Smooth muscle cell of the brain vasculature (primary cell): ENCODE measurements at regions not wholly inside any gene's neighbourhood (a gene's known extent, or its start where the extent isn't known, plus 50 kb on each side); places are given as distances from the start of the nearest gene placed in this dataset.

ENCODE experiments used
- DNase-seq: peaks from one replicate; pipeline ENCODE4 v3.0.0-alpha.2; 2012; ENCODE audit warnings: low read depth, low spot score

DNA sequence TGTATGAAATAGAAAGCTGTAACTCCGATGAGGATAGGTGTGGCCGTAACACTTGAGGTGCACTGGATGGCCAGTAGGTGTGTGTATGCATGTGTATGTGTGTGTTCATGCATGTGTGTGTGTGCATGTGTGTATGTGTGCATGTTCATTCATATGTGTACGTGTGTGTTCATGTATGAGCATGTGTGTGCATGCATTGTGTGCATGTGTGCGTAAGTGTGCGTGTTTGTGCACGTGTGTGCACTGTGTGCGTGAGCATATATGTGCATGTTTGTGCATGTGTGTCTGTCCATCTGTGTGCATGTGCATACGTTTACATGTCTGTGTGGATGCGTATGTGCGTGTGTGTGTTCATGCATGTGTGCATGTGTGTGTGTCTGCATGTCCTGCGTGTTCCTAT is 145.5 kb downstream of the C16orf95 start:
- DNase-seq: no peak

DNA sequence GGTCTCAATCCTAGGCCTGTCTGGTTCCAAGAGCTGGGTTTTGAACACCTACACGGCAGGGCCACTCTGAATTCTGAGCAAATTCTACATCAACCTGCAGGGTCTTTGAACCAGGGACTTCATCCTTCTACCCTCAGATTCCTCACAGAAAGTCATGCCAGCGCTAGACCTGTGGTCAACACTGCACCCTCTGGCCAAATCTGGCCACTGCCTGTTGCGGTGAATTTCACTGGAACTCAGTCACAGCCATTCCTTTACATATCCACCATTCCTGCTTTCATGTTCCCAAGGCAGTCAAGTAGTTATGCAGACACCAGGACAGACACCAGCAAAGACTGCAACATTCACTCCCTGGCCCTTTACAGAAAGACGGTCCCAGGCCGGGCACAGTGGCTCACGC is 144.6 kb downstream of the C16orf95 start:
- no peak for DNase-seq

DNA sequence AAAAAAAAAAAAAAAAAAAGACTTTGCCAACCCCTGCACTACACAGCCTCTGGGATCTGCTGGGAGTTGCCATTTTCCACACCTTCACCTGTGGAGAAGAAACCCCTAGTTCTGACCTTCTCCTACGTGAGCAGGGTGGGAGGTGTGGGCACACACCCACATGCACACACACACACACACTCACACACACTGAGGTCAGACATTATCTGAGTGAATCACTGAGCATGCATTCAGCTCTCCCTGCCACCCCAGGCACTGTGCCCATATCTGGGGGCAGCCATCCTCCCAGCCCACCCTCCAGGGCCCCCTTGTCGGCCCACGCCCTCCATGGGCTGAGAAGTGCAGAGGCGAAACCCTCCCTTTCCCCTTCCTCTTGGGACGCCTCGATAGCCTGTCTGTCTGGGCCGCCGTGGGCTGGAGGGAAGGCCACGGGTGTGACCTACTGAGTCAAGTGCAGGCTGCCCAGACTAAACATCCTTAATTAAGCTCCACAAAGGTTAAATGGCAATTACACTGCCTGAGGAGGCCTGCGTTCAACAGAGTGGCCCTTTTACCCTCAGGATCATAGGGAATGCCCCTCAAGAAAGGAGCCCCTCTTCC is 143.8 kb downstream of the C16orf95 start:
- DNase-seq: no peak

DNA sequence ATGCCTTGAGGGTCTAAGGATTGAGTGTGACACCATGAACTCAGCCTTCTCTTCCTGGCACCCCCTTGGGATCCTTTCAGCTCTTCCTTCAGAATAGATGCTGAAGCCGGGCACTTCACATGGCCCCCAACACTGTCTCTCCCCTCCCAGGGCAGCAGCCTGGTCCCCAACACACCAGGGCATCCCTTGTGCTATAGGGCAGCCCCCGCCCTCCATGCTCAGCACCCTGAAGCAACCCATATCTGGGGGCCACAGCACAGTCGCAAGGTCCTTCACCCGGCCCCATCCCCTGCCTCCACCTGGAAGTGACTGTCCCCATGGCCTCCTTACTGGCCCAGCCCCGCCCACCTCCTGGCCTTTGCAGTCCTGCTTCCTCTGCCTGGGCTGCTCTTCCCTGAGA is 143.1 kb downstream of the C16orf95 start:
- DNase-seq: no peak

DNA sequence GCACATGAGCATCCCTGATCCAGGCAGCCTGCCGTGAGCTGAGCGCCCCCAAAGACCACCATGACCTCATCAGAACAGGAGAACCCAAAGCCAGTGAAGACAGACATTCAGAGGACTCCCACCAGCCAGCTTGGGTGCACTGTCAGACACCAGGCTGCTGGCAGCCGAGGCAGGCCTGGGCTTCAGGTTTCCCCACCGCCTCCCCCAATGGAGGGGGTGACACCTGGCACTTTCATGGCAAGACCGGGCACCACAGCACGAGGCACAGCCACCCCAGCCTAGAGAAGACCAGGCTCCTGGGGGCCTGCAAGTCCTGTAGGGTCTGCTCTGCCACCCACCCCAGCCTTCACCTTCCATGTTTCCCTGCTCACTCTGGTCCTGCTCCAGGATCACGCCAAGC is 140.5 kb downstream of the C16orf95 start:
- DNase-seq: no peak

DNA sequence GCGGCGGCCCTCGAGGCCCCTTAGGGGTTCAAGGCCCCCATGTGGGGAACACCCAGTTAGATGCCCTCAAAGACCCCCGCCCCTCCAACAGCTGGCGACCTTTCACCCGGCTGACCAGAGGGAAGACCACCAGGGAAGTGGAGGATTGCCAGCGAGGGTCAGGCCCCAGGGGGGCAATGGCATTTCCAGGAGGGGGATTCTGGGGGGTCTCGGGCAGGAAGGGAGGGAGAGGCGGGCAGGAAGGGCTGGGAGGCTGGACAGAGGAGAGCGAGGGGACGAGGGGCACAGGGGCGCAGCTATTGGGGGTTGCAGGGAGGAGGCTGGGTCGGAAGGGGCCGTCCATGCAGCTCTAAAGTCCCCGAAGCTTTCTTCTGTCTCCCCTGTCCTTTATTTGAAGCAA is 139.5 kb downstream of the C16orf95 start:
- no peak for DNase-seq

DNA sequence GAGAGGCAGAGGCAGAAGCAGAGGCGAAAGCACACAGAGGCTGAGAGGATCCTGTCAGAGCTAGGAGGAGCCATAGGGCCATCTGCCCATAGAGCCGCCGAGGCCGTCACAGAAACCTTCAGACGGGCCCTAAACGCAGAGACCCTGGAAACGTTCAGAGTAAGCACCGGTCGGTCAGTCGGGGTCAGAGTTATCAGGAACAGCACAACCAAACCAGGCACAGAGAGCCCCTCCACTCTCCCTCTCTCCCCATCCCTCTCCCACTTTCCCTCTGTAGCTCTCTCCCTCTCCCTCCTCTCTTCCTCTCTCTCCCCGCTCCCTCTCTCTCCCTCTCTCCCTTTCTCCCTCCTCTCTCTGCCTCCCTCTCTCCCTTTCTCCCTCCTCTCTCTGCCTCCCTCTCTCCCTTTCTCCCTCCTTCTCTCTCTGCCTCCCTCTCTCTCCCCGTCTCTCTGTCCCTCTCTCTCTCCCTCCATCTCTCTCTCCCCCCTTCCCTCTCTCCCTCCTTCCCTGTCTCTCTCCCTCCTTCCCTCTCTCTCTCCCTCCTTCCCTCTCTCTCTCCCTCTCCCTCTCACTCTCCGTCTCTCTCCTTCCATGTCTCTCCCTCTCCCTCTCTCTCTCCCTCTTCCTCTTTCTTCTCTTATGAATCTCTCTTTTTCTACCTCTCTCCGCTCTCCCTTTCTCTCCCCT is 138.9 kb downstream of the C16orf95 start:
- DNase-seq: no peak

DNA sequence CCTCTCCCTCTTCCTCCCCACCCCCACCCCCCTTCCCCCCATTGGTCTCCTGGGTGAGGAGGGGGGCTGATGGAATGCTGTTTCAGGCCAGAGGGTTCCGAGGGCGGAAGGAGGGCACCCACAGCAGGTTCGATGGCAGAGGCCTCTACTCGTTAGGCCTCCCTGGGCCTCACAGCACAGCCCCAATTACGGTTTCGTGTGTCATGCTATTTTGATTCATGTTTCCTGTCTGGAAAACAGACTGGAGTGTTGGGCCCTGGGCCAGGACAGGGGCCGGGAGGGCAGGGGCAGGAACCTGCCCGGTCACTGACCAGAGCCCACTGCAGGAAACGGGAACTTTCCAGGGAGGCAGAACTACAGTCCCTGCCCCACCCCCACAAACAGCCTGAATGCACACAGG is 138.2 kb downstream of the C16orf95 start:
- DNase-seq: no peak

DNA sequence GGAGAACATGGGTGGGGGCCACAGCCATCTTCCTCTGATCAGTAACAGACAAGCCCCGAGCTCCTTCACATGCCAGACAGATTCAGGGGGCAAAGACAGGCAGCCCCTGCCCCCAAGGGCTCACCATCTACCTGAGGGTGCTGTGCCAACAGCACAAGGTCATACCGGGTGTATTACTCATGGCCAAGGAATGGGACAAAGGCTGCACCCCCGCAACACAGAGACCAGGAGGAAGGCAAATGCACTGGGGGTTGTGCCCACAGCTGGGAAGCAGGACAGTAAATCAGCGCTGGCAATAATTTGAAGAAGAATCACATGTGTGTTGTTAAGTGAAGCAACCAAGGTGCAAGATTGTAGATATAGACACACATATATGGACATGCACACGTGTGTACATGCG is 137.1 kb downstream of the C16orf95 start:
- no peak for DNase-seq

DNA sequence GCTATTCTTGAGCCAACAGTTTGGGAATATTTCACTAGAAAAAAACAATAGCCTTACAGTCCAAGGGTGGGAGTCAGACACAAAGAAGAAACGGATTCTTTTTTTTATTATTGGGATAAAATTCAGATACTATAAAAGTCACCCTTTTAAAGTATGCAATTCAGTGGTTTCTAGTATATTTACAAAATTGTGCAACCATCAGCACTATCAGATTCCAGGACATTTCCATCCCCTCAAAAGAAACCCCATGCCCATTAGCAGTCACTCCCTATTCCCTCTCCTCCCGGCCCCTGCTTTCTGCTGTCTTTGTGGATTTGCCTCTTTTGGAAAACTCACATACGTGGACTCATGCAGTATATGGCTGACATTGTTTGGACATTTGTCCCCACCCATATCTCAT is 134.4 kb downstream of the C16orf95 start:
- no peak for DNase-seq

DNA sequence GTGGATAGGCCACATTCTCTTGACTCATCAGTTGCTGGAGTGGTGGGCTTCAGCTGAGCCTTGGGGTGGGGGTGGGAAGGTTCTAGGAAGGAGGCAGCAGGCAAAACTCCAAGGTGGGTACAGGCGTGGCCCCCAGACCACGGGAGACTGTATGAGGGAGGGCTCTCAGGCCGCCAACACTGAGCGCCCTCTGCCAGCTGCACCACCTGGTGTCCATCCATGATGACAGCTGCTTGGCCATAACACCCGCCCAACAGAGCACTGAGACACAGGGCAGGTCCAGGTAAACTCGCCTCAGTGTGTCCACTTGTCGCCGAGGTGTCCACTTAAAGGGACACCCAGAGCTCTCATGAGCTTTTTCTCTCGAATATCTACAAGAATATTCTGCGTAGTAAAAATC is 133.5 kb downstream of the C16orf95 start:
- no peak for DNase-seq

DNA sequence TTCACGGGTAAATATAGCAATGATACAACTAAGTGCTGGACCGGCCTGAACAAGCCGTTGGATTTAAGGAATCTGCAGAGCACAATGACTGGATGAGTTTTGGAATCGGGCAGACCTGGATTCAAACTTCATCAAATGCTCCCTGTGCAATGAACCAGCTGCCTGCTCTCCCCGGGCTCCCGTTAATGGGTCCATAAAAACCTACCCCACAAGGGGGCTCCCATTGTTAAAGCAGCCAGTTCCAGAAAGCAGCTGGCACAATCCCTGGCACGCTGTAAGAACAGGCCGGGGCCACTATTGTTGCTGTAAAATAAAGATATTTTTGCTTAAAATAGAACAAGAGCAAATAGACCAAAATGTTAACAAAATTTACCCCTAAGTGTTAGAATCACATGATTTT is 131.9 kb downstream of the C16orf95 start:
- no peak for DNase-seq

DNA sequence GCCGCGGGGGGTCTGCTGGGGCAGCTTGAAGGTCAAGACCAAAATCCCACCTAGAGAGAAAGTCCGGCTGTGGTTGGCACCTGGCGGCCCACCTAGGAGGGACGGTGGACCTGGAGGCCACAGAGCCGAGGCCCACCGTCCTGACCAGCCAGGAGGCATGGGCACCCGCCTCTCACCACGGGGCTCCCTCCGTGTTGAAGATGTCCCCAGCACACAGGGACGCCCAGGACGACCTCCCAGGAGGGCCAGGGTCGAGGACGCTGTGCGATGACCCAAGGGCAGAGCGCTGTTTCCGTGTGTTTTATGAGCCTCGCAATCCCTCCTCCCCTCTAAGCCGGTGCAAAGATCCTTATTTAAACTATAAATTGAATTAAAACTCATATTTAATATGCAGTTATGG is 131.2 kb downstream of the C16orf95 start:
- no peak for DNase-seq

DNA sequence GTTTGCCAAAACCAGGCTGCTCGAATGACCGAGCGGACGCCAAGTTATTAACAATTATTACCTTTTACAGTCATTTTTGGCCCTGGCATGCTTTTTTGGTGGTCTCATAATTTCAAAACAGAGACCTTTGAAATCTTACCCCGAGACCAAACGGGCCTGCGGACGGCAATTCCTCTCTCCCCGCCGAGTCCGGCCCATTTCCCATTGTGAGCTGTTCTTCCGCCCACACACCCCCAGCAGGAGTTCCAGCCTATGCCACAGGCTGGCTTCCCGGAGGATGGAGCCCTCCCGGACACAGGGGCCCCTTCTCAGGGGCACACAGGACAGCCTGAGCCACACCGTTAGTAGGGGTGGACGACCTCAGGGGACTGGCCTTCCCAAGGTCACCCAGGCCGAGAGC is 130.7 kb downstream of the C16orf95 start:
- no peak for DNase-seq

DNA sequence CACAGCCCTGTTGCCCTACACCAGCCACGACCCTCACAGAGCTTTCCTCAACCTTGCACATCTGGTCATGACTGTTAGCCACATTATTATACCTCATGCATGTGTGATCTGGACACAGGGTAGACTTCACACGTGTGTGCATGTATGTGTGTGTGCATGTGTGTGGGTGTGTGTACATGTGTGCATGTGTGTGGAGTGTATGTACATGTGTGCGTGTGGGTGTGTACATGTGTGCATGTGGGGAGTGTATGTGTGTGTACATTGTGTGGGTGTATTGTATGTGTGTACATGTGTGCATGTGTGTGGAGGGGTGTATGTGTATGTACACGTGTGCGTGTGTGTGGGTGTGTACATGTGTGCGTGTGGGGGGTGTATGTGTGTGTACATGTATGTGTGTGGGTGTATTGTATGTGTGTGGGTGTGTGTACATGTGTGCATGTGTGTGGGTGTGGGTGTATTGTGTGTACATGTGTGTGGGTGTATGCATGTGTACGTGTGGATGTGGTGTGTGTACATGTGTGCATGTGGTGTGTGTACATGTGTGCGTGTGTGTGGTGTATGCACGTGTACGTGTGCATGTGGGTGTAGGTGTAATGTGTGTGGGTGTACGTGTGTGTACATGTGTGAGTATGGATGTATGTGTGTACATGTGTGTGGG is 130.2 kb downstream of the C16orf95 start:
- DNase-seq: no peak

DNA sequence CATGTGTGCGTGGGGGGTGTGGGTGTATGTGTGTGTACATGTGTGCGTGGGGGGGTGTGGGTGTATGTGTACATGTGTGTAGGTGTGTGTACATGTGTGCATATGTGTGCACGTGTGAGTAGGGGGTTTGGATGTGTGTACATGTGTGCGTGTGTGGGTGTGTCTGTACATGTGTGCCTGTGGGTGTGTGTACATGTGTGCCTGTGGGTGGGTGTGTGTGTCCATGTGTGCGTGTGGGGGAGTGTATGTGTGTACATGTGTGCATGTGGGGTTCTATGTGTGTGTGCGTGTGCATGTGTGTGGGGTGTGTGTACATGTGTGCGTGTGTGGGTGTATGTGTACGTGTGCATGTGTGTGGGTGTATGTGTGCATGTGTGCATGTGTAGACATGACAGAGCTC is 129.1 kb downstream of the C16orf95 start:
- no peak for DNase-seq

DNA sequence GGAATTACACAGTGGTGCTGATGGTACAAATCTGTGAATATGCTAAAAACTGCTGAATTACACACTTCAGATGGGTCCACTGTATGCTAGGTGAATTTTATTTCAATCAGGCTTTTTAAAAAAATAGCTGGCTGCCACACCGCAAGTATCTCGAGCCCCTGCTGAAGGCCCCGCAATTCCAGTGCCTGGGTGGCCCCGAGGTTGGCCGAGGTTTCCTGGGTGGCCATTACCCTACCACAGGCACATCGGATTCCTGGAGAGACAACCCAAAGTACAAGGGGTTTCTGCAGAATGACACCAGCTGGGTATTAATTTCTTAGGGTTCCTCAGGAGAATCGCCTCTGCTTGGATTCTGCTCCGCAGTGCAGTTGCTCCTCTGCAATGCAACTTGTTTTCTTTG is 127.8 kb downstream of the C16orf95 start:
- no peak for DNase-seq

DNA sequence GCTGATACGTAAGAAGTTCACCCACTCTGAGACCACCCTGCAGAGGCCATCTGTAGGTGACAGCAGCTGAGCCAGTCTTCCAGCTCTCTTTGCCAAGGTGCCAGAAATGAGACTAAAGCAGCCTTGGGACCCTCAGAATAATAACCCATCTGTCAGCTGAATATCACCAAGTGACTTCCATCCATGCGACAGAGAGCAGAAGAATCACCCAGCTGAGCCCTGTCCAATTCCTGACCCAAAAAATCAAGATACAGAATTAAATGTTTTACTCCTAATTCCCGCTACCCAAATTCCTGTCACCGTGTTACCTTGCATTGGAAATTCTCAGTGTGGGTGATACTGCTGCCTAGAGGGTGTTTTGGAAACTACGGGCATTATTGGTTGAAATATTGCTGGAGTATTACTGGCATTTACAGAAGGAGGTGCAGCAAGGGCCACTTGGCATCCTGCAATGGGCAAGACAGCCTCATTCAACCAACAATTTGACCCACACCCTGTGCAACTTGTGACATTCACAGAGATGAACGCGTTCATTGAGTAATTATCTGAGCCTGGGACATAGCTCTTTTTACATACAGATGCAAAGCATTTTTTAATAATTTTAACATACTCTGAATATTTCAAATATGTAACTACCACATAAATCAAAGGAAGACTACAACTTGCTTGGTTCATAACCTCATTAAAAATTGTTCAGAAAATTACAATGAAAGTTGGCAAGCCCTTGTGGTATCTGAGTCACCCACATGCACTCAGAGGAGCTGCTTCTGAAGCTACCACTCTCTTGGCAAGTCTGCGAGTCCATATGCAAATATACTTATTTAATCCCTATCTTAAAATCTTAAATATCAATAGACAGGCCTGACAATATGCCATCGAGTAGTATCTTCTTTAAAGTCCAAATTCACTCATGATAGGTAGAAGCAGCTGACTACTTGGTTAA is 126.6 kb downstream of the C16orf95 start:
- DNase-seq: no peak

DNA sequence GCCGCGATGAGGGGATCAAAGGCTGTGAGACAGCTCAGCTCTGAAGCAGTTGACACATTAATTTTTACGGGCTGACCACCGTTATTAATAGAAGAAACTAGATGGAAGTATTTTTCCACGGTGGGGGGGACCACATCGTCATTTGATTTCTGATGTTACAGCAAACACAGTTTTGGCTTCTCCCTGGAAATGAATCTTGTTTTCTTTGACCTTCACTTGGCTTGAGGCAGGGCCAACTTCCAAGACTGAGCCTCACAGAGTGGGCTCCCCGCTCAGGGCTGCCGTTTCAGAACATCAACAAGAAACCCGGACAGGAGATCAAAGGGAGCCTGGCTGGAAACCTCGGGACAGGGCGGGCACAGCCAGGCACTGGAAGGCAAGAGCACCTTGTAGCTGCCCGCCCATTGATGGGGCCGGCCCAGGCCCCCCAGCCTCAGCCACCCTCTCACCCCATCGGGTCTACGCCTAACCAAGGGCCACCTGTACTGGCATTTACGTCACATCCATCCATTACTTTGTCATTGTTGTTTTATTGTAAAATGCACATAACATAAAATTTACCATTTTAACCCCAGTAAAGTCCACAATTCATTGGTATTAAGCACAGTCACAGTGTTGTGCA is 124.6 kb downstream of the C16orf95 start:
- peak; percentile 73 for DNase-seq

DNA sequence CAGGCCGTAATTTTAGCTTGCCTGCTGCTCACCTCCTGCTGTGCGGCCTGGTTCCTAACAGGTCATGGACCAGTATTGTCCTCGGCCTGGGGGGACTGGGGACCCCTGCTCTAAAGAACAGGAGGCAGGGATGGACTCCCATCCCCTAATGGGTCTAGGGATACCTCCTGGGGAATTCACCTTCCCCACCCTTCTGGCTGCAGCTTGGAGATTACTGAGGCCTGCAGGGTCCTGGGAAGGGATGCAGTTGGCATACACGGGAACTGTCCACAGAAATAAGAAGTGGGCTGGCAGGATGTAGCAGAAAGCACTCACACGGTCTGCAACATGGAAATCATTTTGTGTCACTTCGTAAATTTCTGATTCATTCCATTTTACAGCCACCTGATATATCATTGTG is 123.0 kb downstream of the C16orf95 start:
- DNase-seq: no peak

DNA sequence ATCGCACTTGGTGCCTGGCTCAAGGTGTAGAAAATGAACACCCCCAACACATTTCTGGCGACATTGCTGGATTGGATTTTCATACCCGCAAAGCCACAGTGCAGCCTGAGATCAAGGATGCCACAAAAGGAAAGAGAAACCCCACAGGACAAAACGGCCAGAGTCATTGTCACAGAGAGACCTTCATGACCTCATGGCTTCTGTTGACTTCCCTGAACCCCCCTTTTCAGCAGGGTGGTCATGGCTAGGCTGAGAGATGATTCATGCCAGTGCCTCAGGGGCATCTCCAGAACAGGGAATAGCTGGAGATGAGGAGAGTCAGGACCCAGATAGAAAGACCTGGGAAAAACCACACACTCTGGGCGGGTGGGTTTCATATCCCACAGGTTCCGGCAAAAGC is 122.0 kb downstream of the C16orf95 start:
- DNase-seq: no peak

DNA sequence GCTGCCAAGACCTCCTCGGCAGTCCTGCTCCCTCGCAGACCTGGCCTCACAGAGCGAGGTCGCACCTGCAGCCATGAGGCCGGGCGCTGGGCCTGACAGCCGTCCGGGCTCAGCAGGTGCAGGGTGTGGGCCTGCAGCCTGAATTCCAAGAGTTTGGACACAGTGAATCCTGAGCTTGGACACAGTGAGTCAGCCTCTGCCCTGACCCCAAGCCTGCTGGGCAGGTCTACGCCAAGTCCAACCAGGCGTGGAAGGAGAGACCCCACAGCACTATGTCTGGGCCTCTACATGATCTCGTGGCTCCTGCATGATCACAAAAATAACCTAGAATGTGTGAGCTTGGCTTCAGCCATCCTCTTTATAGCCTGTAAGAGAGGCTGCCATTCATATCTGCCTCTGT is 121.0 kb downstream of the C16orf95 start:
- no peak for DNase-seq
